Testis (tissue), 2 donors: ENCODE measurements at regions not wholly inside any gene's neighbourhood (a gene's known extent, or its start where the extent isn't known, plus 50 kb on each side); places are given as distances from the start of the nearest gene placed in this dataset.

ENCODE experiments used
- DNase-seq: peaks from one replicate; pipeline ENCODE4 v3.0.0-alpha.2; 2019
- H3K27ac ChIP-seq, 2 donors: fragments of 200-600 bp; sonication (generic); one replicate each; pipeline ENCODE4 v1.5.1; 2019
- H3K27me3 ChIP-seq: fragments of 200-600 bp; sonication (generic); one replicate; pipeline ENCODE4 v1.5.1; 2019
- H3K36me3 ChIP-seq: fragments of 200-600 bp; sonication (generic); one replicate; pipeline ENCODE4 v1.5.1; 2017; ENCODE audit warnings: low read depth; ENCODE audit errors: missing control alignments
- H3K4me1 ChIP-seq: fragments of 200-600 bp; sonication (generic); one replicate; pipeline ENCODE4 v1.5.1; 2019
- H3K4me3 ChIP-seq, 2 donors: fragments of 200-600 bp; sonication (generic); one replicate each; pipeline ENCODE4 v1.5.1; 2017 to 2019
- H3K9me3 ChIP-seq: fragments of 200-600 bp; sonication (generic); one replicate; pipeline ENCODE4 v1.5.1; 2017
- POLR2A ChIP-seq: fragments of 450-650 bp; IDR thresholded peaks from one replicate; pipeline ENCODE4 v1.6.1; 2017; ENCODE audit warnings: antibody characterized with exemption, mild to moderate bottlenecking, moderate library complexity
- WGBS, 2 donors: methylation state at CpG; one replicate each; pipeline ENCODE4 v1.1.5; 2018; 5-methylcytosine and 5-hydroxymethylcytosine counted together
- intact Hi-C: fragments of 100-400 bp; cut with DNase I; formaldehyde crosslinking; loops from one replicate; pipeline ENCODE4 v1.15.1; 2023; ENCODE audit warnings: low total_unique reads
- TF ChIP-seq, protein P1 (sequence below), 3 experiments: fragments of 450-650 bp in 2 of 3; fragments of 200-600 bp in 1 of 3; sonication (generic) in 1 of 3; IDR thresholded peaks; one replicate each; pipeline ENCODE4 v1.5.1; 2016 to 2019; ENCODE audit warnings: antibody characterized with exemption in 3 of 3, mild to moderate bottlenecking in 2 of 3, moderate library complexity in 1 of 3

DNA sequence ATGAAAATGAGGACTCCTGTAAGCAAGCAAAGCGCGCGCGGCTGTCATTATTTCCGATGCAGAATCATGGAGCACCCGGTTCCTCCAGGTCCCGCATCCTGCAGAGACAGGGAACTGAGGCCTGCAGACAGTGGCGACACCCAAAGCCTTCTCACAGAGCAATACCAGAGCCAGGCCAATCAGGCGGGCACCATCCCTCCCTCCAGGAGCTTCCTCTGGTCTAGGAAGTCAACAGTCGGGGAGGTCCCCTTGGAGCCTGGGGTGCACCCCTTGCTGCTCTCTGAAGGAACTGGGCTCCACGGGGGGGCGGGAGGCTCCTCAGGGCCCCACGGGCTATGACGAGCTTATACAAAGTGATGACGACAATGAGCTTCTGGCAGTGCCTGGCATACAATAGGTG is 60.3 kb upstream of the HPCAL1 start:
- WGBS, 2 donors: 86 to 95% methylated on average over 14 to 15 of the region's 15 CpGs

DNA sequence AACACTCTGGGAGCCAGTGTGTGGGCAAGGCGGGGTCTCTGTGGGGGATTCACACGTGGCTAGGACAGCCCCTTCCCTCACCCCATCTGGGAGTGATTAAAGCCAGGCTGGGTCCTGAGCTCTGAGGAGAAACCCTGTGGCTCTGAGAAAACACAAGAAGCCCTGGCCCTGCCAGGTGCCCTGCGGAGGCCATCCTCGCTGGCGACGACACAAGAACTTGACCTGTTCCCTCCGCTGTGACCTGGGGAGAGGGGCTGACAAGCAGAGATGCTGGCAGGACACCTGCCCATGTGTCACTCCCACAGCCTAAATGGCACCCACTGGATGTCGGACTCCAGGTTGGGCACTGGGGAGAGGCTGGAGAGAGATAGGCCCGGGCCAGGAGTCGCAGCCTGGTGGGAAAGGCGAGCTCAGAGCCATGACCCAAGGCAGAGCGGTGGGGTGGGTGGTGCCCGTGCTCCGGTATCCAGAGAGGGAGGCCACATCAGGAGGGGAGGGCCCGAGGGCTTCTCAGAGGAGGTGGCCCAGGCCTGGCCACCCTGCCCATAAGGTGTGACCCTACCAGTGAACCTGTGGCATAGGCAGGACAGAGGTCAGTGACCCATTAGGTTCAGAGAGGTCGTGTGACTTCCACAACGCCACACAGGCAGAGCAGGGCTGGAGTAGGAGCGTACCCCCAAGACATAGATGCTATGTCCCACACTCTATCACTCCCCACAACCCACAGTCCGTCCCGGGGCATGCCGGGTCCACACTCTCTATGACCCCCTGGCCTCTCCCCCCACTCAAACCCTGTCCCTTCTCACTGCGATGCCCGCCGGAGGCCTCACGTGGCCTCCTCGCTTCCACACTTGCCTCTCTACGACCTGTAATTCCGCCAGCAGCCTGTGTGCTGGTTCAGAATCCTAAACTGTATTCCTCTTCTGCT is 59.4 kb upstream of the HPCAL1 start:
- TF ChIP-seq, protein P1, sequence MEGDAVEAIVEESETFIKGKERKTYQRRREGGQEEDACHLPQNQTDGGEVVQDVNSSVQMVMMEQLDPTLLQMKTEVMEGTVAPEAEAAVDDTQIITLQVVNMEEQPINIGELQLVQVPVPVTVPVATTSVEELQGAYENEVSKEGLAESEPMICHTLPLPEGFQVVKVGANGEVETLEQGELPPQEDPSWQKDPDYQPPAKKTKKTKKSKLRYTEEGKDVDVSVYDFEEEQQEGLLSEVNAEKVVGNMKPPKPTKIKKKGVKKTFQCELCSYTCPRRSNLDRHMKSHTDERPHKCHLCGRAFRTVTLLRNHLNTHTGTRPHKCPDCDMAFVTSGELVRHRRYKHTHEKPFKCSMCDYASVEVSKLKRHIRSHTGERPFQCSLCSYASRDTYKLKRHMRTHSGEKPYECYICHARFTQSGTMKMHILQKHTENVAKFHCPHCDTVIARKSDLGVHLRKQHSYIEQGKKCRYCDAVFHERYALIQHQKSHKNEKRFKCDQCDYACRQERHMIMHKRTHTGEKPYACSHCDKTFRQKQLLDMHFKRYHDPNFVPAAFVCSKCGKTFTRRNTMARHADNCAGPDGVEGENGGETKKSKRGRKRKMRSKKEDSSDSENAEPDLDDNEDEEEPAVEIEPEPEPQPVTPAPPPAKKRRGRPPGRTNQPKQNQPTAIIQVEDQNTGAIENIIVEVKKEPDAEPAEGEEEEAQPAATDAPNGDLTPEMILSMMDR (IDR thresholded peaks at IDR 0.05): no peak
- TF ChIP-seq POLR2A: no peak
- no peak overlapping the region for H3K27ac ChIP-seq
- no peaks in the 10 kb centered on the region for H3K4me1 ChIP-seq
- WGBS, 2 donors: 89 to 92% methylated on average over 19 to 28 of the region's 28 CpGs
- no peaks in the 10 kb centered on the region for H3K27me3 ChIP-seq
- H3K36me3 ChIP-seq: no peaks in the 10 kb centered on the region
- H3K9me3 ChIP-seq: no peaks in the 10 kb centered on the region
- intact Hi-C loops: no loop called here
- no peak for DNase-seq
- H3K4me3 ChIP-seq: no peak overlapping the region

More for the DNA sequence above, 60.3 kb upstream of the HPCAL1 start:
- Histone ChIP-seq H3K27ac (no peak overlapping the region), H3K4me3 (no peak overlapping the region), H3K4me1 (peaks cover 8% of the 10 kb centered on the region), H3K27me3 (no peaks in the 10 kb centered on the region), H3K36me3 (no peaks in the 10 kb centered on the region), H3K9me3 (no peaks in the 10 kb centered on the region)
- intact Hi-C loops: no loop called here
- no peak for TF ChIP-seq POLR2A
- TF ChIP-seq, protein P1 (IDR thresholded peaks at IDR 0.05): no peak
- DNase-seq: no peak

DNA sequence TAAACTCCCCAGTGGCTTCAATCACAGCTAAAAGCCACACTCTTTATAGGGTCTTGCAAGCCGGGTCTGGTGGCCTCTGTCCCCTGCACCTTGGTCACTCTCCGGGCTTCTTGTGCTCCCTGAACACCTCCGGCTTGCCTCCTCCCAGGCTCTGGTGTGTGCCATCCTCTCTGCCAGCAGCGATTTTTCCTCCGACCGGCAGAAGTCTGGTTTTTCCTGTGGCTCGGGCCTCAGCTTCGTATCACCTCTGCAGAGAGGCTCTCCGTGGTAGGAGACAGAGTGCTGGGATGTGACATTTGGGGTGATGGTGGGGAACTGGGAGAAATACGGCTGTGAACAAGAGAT is 58.8 kb upstream of the HPCAL1 start:
- Histone ChIP-seq H3K4me3 (no peak overlapping the region), H3K9me3 (no peaks in the 10 kb centered on the region), H3K27me3 (no peaks in the 10 kb centered on the region), H3K27ac (no peak overlapping the region), H3K36me3 (no peaks in the 10 kb centered on the region), H3K4me1 (no peaks in the 10 kb centered on the region)
- 74 to 96% methylated on average over 10 of the region's 10 CpGs for WGBS, 2 donors
- intact Hi-C loops: no loop called here
- no peak for TF ChIP-seq POLR2A
- TF ChIP-seq, protein P1 (IDR thresholded peaks at IDR 0.05): no peak
- no peak for DNase-seq

DNA sequence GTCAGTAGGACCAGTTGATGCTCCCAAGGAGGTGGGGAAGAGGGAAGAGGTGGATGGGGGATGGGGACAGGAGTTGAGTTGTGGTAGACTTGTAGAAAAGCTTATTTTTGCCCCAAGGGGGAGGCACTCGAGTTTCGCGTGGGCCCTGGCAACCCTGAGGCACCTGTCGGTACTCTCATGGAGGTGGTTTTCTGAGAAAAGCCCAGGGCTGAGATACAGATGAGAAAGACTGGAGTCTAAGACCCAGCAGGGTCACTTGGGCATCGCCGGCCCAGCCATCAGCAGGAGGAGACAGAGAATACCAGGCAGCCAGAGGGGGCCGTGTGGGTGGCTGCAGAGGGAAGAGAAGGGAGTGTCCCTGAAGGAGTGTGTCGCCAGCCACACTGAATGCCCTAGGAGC is 57.7 kb upstream of the HPCAL1 start:
- intact Hi-C loops: no loop called here
- no peaks in the 10 kb centered on the region for H3K9me3 ChIP-seq
- H3K27me3 ChIP-seq: no peaks in the 10 kb centered on the region
- TF ChIP-seq, protein P1 (IDR thresholded peaks at IDR 0.05): no peak
- no peak for TF ChIP-seq POLR2A
- 84 to 90% methylated on average over 8 of the region's 8 CpGs for WGBS, 2 donors
- no peak overlapping the region for H3K4me3 ChIP-seq
- H3K4me1 ChIP-seq: no peaks in the 10 kb centered on the region
- no peak overlapping the region for H3K27ac ChIP-seq
- H3K36me3 ChIP-seq: no peaks in the 10 kb centered on the region
- no peak for DNase-seq

DNA sequence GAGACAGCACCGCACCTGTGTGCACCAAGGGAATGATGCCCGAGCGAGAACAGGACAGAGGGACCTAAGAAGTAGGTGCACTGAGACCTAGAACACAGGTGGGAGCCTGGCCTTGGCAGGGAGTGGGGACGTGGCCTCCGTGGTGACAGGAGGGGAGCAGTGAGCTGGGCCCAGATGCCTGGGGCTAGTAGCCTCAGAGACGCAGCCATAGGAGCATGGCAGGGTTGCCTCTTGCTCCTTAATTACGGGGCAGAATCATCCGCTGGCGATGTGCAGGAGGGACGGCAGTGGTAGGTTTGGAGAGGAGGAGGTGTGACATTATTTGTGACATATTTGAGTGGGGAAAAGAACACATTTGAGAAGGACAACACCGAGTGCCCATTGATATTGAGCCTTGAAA is 57.0 kb upstream of the HPCAL1 start:
- no peaks in the 10 kb centered on the region for H3K27me3 ChIP-seq
- H3K9me3 ChIP-seq: no peaks in the 10 kb centered on the region
- no peak overlapping the region for H3K27ac ChIP-seq
- H3K36me3 ChIP-seq: no peaks in the 10 kb centered on the region
- no peak for DNase-seq
- no peak overlapping the region for H3K4me3 ChIP-seq
- 87 to 91% methylated on average over 11 of the region's 11 CpGs for WGBS, 2 donors
- H3K4me1 ChIP-seq: no peaks in the 10 kb centered on the region
- intact Hi-C loops: no loop called here
- TF ChIP-seq POLR2A: no peak
